ENCODE measurements at regions not wholly inside any gene's neighbourhood (a gene's known extent, or its start where the extent isn't known, plus 50 kb on each side); places are given as distances from the start of the nearest gene placed in this dataset.
"Not testable (repeated sequence)": the region's sequence is repeated elsewhere in the genome, so short reads cannot be mapped to it uniquely, and the experiment has no call there.

DNA sequence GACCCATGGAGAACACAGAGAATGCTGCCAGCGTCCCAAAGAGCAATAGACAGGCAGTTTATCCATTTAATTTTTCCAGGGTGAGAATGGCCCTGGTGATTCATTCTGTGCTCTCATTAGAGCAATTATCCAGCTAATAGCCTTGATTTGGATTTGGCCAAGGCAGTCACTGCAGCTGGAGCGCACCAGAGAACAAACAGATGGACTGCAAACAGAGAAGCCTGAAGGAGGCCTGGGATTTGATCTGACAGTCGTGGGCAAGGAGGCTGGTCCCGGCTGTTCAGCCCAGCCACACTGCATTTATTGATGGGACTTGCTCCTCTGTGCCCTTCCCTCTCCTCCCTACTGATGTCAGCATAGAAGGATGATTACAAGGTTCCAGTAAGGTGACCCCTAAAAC lies 353.9 kb upstream of the C1orf174 start:
- DNase-seq (ENCODE audit: low read depth, low spot score): no peak
- TF ChIP-seq SUZ12 (IDR thresholded peaks at IDR 0.05; ENCODE audit: extremely low read depth, insufficient read depth, insufficient read length) (no peak), YY1 (IDR thresholded peaks at IDR 0.05; ENCODE audit: insufficient read depth, insufficient read length) (no peak), ZNF274 (IDR thresholded peaks at IDR 0.05; ENCODE audit: low read depth, low read length) (no peak)
- H3K4me3 ChIP-seq (ENCODE audit: insufficient read length, low read depth): no peak overlapping the region
- no peak overlapping the region for H3K9ac ChIP-seq (ENCODE audit: insufficient read length, low read depth)
- H3K36me3 ChIP-seq (ENCODE audit: insufficient read depth, insufficient read length, low read length): no peaks in the 10 kb centered on the region
- H3K4me1 ChIP-seq (ENCODE audit: insufficient read depth, insufficient read length): no peaks in the 10 kb centered on the region
- no peaks in the 10 kb centered on the region for H3K27me3 ChIP-seq (ENCODE audit: insufficient read depth, insufficient read length)
- peaks cover 21% of the 10 kb centered on the region; the same call in 1 of the 2 replicates for H3K9me3 ChIP-seq (ENCODE audit: insufficient read depth, low read length)

DNA sequence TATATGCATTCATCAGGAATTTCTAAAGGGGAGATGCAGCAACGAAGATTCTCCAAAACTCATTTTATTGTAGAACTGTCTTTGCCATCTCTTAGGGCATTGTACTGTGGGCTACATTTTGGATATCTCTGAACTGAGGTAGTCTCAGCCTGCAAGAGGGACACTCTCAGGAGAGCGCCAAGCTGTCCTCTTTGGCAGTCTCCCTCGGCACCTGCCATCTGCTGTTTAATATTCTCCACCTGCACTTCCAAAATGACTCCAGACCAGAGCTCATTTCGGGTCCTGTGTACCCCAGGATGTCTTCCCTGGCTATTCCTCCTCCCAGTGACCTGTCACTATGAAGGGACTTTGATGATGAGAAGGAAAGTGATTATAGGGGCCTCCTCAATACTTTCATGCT lies 356.3 kb upstream of the C1orf174 start:
- no peaks in the 10 kb centered on the region for H3K27me3 ChIP-seq (ENCODE audit: insufficient read depth, insufficient read length)

GRCh38 chr1:4258146-4258777 lies 358.2 kb upstream of the C1orf174 start:
- H3K36me3 ChIP-seq (ENCODE audit: insufficient read depth, insufficient read length, low read length); H3K4me1 ChIP-seq (ENCODE audit: insufficient read depth, insufficient read length); H3K27me3 ChIP-seq (ENCODE audit: insufficient read depth, insufficient read length); H3K9ac ChIP-seq (ENCODE audit: insufficient read length, low read depth); DNase-seq (ENCODE audit: low read depth, low spot score); H3K4me3 ChIP-seq (ENCODE audit: insufficient read length, low read depth): not testable (repeated sequence)
- H3K9me3 ChIP-seq (ENCODE audit: insufficient read depth, low read length): peaks cover 47% of the 10 kb centered on the region; the same call in 1 of the 2 replicates

More for the DNA sequence above, 356.3 kb upstream of the C1orf174 start:
- Histone ChIP-seq H3K9ac (ENCODE audit: insufficient read length, low read depth) (no peak overlapping the region), H3K4me3 (ENCODE audit: insufficient read length, low read depth) (no peak overlapping the region), H3K9me3 (ENCODE audit: insufficient read depth, low read length) (peaks cover 39% of the 10 kb centered on the region; the same call in 1 of the 2 replicates), H3K36me3 (ENCODE audit: insufficient read depth, insufficient read length, low read length) (no peaks in the 10 kb centered on the region), H3K4me1 (ENCODE audit: insufficient read depth, insufficient read length) (no peaks in the 10 kb centered on the region)
- no peak for DNase-seq (ENCODE audit: low read depth, low spot score)
- TF ChIP-seq ZNF274 (IDR thresholded peaks at IDR 0.05; ENCODE audit: low read depth, low read length) (no peak), YY1 (IDR thresholded peaks at IDR 0.05; ENCODE audit: insufficient read depth, insufficient read length) (no peak), SUZ12 (IDR thresholded peaks at IDR 0.05; ENCODE audit: extremely low read depth, insufficient read depth, insufficient read length) (no peak)

GRCh38 chr1:4261327-4261726 lies 361.3 kb upstream of the C1orf174 start:
- no peak for DNase-seq (ENCODE audit: low read depth, low spot score)
- Histone ChIP-seq H3K9ac (ENCODE audit: insufficient read length, low read depth) (no peak overlapping the region), H3K36me3 (ENCODE audit: insufficient read depth, insufficient read length, low read length) (no peaks in the 10 kb centered on the region), H3K9me3 (ENCODE audit: insufficient read depth, low read length) (peaks cover 47% of the 10 kb centered on the region; the same call in 1 of the 2 replicates), H3K27me3 (ENCODE audit: insufficient read depth, insufficient read length) (no peaks in the 10 kb centered on the region), H3K4me3 (ENCODE audit: insufficient read length, low read depth) (no peak overlapping the region), H3K4me1 (ENCODE audit: insufficient read depth, insufficient read length) (peaks cover 1% of the 10 kb centered on the region)
- no peak for TF ChIP-seq ZNF274 (IDR thresholded peaks at IDR 0.05; ENCODE audit: low read depth, low read length)
- TF ChIP-seq SUZ12 (IDR thresholded peaks at IDR 0.05; ENCODE audit: extremely low read depth, insufficient read depth, insufficient read length): no peak
- TF ChIP-seq YY1 (IDR thresholded peaks at IDR 0.05; ENCODE audit: insufficient read depth, insufficient read length): no peak

DNA sequence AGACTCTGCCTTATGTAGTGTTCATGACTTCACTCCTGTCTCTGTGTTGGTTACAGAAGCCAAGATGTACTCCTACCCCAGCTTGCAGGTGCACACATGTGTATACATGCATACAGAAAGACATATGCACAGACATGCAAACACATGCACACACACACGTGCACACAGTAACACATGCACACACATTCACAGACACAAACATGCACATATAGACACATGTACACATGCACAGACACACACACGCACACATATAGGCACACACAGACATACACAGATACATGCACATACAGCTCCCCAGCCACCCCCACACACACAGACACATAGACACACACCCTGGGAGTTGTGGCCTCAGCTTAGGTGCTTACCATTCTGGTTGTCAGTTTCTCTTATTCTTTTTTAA lies 362.6 kb upstream of the C1orf174 start:
- Histone ChIP-seq H3K27me3 (ENCODE audit: insufficient read depth, insufficient read length) (no peaks in the 10 kb centered on the region), H3K9me3 (ENCODE audit: insufficient read depth, low read length) (peaks cover 39% of the 10 kb centered on the region; the same call in 1 of the 2 replicates), H3K4me3 (ENCODE audit: insufficient read length, low read depth) (no peak overlapping the region), H3K36me3 (ENCODE audit: insufficient read depth, insufficient read length, low read length) (no peaks in the 10 kb centered on the region), H3K4me1 (ENCODE audit: insufficient read depth, insufficient read length) (peaks cover 1% of the 10 kb centered on the region), H3K9ac (ENCODE audit: insufficient read length, low read depth) (no peak overlapping the region)
- no peak for DNase-seq (ENCODE audit: low read depth, low spot score)
- no peak for TF ChIP-seq YY1 (IDR thresholded peaks at IDR 0.05; ENCODE audit: insufficient read depth, insufficient read length)
- no peak for TF ChIP-seq SUZ12 (IDR thresholded peaks at IDR 0.05; ENCODE audit: extremely low read depth, insufficient read depth, insufficient read length)
- no peak for TF ChIP-seq ZNF274 (IDR thresholded peaks at IDR 0.05; ENCODE audit: low read depth, low read length)

GRCh38 chr1:4263699-4264098 lies 363.6 kb upstream of the C1orf174 start:
- Histone ChIP-seq H3K4me1 (ENCODE audit: insufficient read depth, insufficient read length) (peaks cover 7% of the 10 kb centered on the region), H3K36me3 (ENCODE audit: insufficient read depth, insufficient read length, low read length) (no peaks in the 10 kb centered on the region), H3K4me3 (ENCODE audit: insufficient read length, low read depth) (no peak overlapping the region), H3K27me3 (ENCODE audit: insufficient read depth, insufficient read length) (no peaks in the 10 kb centered on the region), H3K9ac (ENCODE audit: insufficient read length, low read depth) (no peak overlapping the region), H3K9me3 (ENCODE audit: insufficient read depth, low read length) (peaks cover 29% of the 10 kb centered on the region; the same call in 1 of the 2 replicates)
- DNase-seq (ENCODE audit: low read depth, low spot score): no peak
- no peak for TF ChIP-seq YY1 (IDR thresholded peaks at IDR 0.05; ENCODE audit: insufficient read depth, insufficient read length)
- no peak for TF ChIP-seq ZNF274 (IDR thresholded peaks at IDR 0.05; ENCODE audit: low read depth, low read length)
- no peak for TF ChIP-seq SUZ12 (IDR thresholded peaks at IDR 0.05; ENCODE audit: extremely low read depth, insufficient read depth, insufficient read length)

- Histone ChIP-seq H3K36me3 (ENCODE audit: insufficient read depth, insufficient read length, low read length) (no peaks in the 10 kb centered on the region), H3K4me1 (ENCODE audit: insufficient read depth, insufficient read length) (peaks cover 7% of the 10 kb centered on the region), H3K9ac (ENCODE audit: insufficient read length, low read depth) (no peak overlapping the region), H3K9me3 (ENCODE audit: insufficient read depth, low read length) (peaks cover 13% of the 10 kb centered on the region; the same call in 1 of the 2 replicates), H3K4me3 (ENCODE audit: insufficient read length, low read depth) (no peak overlapping the region), H3K27me3 (ENCODE audit: insufficient read depth, insufficient read length) (no peaks in the 10 kb centered on the region)
- no peak for TF ChIP-seq SUZ12 (IDR thresholded peaks at IDR 0.05; ENCODE audit: extremely low read depth, insufficient read depth, insufficient read length)
- TF ChIP-seq YY1 (IDR thresholded peaks at IDR 0.05; ENCODE audit: insufficient read depth, insufficient read length): no peak
- TF ChIP-seq ZNF274 (IDR thresholded peaks at IDR 0.05; ENCODE audit: low read depth, low read length): no peak
- DNase-seq (ENCODE audit: low read depth, low spot score): no peak
Measured at GRCh38 chr1:4265836-4266235, 365.8 kb upstream of the C1orf174 start.

Data from NT2/D1 (cell line).